ENCODE measurements at regions not wholly inside any gene's neighbourhood (a gene's known extent, or its start where the extent isn't known, plus 50 kb on each side); places are given as distances from the start of the nearest gene placed in this dataset.
A peak's percentile ranks its signal among the peaks of the same experiment; 100 is the strongest.

- no peak overlapping the region for H3K4me3 Mint-ChIP-seq
- no peak for DNase-seq
Observed at GRCh38 chr13:31962731-31963370, 68.7 kb upstream of the FRY start.

GRCh38 chr13:31963631-31964030 is 67.9 kb upstream of the FRY start:
- H3K4me1 Mint-ChIP-seq: peaks cover 20% of the 10 kb centered on the region
- H3K27ac Mint-ChIP-seq: no peak overlapping the region
- ATAC-seq (no peak), DNase-seq (no peak)
- H3K4me3 Mint-ChIP-seq: no peak overlapping the region
- H3K9me3 ChIP-seq (ENCODE audit: control insufficient read depth, low read length, poor library complexity, severe bottlenecking): no peaks in the 10 kb centered on the region
- H3K27me3 Mint-ChIP-seq: no peaks in the 10 kb centered on the region
- peaks cover 9% of the 10 kb centered on the region for H3K36me3 Mint-ChIP-seq (ENCODE audit: low read depth)

More at GRCh38 chr13:31962731-31963370, 68.7 kb upstream of the FRY start:
- Mint-ChIP-seq H3K27ac (peak overlapping the region; percentile 41), H3K4me1 (peaks cover 14% of the 10 kb centered on the region), H3K27me3 (no peaks in the 10 kb centered on the region), H3K36me3 (ENCODE audit: low read depth) (peaks cover 9% of the 10 kb centered on the region)
- no peak for ATAC-seq
- no peaks in the 10 kb centered on the region for H3K9me3 ChIP-seq (ENCODE audit: control insufficient read depth, low read length, poor library complexity, severe bottlenecking)

GRCh38 chr13:31964168-31964567 is 67.4 kb upstream of the FRY start:
- no peak overlapping the region for H3K27ac Mint-ChIP-seq
- no peaks in the 10 kb centered on the region for H3K27me3 Mint-ChIP-seq
- no peaks in the 10 kb centered on the region for H3K9me3 ChIP-seq (ENCODE audit: control insufficient read depth, low read length, poor library complexity, severe bottlenecking)
- DNase-seq: no peak
- peaks cover 9% of the 10 kb centered on the region for H3K36me3 Mint-ChIP-seq (ENCODE audit: low read depth)
- H3K4me3 Mint-ChIP-seq: no peak overlapping the region
- H3K4me1 Mint-ChIP-seq: peaks cover 20% of the 10 kb centered on the region
- no peak for ATAC-seq

- H3K9me3 ChIP-seq (ENCODE audit: control insufficient read depth, low read length, poor library complexity, severe bottlenecking): no peaks in the 10 kb centered on the region
- no peaks in the 10 kb centered on the region for H3K27me3 Mint-ChIP-seq
- no peak overlapping the region for H3K4me3 Mint-ChIP-seq
- no peak for DNase-seq
- peak overlapping the region; percentile 76 for H3K27ac Mint-ChIP-seq
- ATAC-seq: peak; percentile 85
- peaks cover 9% of the 10 kb centered on the region for H3K36me3 Mint-ChIP-seq (ENCODE audit: low read depth)
- peaks cover 20% of the 10 kb centered on the region for H3K4me1 Mint-ChIP-seq
Observed at GRCh38 chr13:31965361-31966066, 66.1 kb upstream of the FRY start.

- H3K9me3 ChIP-seq (ENCODE audit: control insufficient read depth, low read length, poor library complexity, severe bottlenecking): no peaks in the 10 kb centered on the region
- Mint-ChIP-seq H3K4me1 (peaks cover 14% of the 10 kb centered on the region), H3K4me3 (no peak overlapping the region), H3K27me3 (no peaks in the 10 kb centered on the region), H3K36me3 (ENCODE audit: low read depth) (peaks cover 6% of the 10 kb centered on the region), H3K27ac (no peak overlapping the region)
- DNase-seq (no peak), ATAC-seq (no peak)
Observed at GRCh38 chr13:31967155-31967554, 64.4 kb upstream of the FRY start.

GRCh38 chr13:31968473-31968872 is 63.1 kb upstream of the FRY start:
- no peaks in the 10 kb centered on the region for H3K9me3 ChIP-seq (ENCODE audit: control insufficient read depth, low read length, poor library complexity, severe bottlenecking)
- Mint-ChIP-seq H3K27ac (peak overlapping the region; percentile 53), H3K4me1 (peaks cover 11% of the 10 kb centered on the region), H3K4me3 (peak overlapping the region; percentile 22), H3K27me3 (no peaks in the 10 kb centered on the region), H3K36me3 (ENCODE audit: low read depth) (peaks cover 5% of the 10 kb centered on the region)
- ATAC-seq: no peak
- DNase-seq: no peak

GRCh38 chr13:31970231-31970930 is 61.2 kb upstream of the FRY start:
- ATAC-seq (no peak), DNase-seq (no peak)
- Mint-ChIP-seq H3K4me3 (no peak overlapping the region), H3K27me3 (no peaks in the 10 kb centered on the region), H3K4me1 (peaks cover 10% of the 10 kb centered on the region), H3K36me3 (ENCODE audit: low read depth) (peaks cover 5% of the 10 kb centered on the region), H3K27ac (no peak overlapping the region)
- no peaks in the 10 kb centered on the region for H3K9me3 ChIP-seq (ENCODE audit: control insufficient read depth, low read length, poor library complexity, severe bottlenecking)

- no peak overlapping the region for H3K27ac Mint-ChIP-seq
- peaks cover 6% of the 10 kb centered on the region for H3K4me1 Mint-ChIP-seq
- no peak for ATAC-seq
- H3K36me3 Mint-ChIP-seq (ENCODE audit: low read depth): peaks cover 2% of the 10 kb centered on the region
- H3K27me3 Mint-ChIP-seq: no peaks in the 10 kb centered on the region
- DNase-seq: no peak
- H3K4me3 Mint-ChIP-seq: no peak overlapping the region
- no peaks in the 10 kb centered on the region for H3K9me3 ChIP-seq (ENCODE audit: control insufficient read depth, low read length, poor library complexity, severe bottlenecking)
Observed at GRCh38 chr13:31972453-31972852, 59.1 kb upstream of the FRY start.

GRCh38 chr13:31978021-31978420 is 53.6 kb upstream of the FRY start:
- H3K9me3 ChIP-seq (ENCODE audit: control insufficient read depth, low read length, poor library complexity, severe bottlenecking): no peaks in the 10 kb centered on the region
- Mint-ChIP-seq H3K36me3 (ENCODE audit: low read depth) (no peaks in the 10 kb centered on the region), H3K4me3 (no peak overlapping the region), H3K27ac (no peak overlapping the region), H3K27me3 (no peaks in the 10 kb centered on the region), H3K4me1 (peaks cover 3% of the 10 kb centered on the region)
- DNase-seq (no peak), ATAC-seq (no peak)

- DNase-seq (no peak), ATAC-seq (no peak)
- H3K4me3 Mint-ChIP-seq: no peak overlapping the region
- no peaks in the 10 kb centered on the region for H3K9me3 ChIP-seq (ENCODE audit: control insufficient read depth, low read length, poor library complexity, severe bottlenecking)
- H3K4me1 Mint-ChIP-seq: peaks cover 3% of the 10 kb centered on the region
- peaks cover 3% of the 10 kb centered on the region for H3K36me3 Mint-ChIP-seq (ENCODE audit: low read depth)
- no peak overlapping the region for H3K27ac Mint-ChIP-seq
- H3K27me3 Mint-ChIP-seq: no peaks in the 10 kb centered on the region
Observed at GRCh38 chr13:31980830-31981229, 50.7 kb upstream of the FRY start.

Data from T-helper 17 cell (primary cell).